GM21825 (cell line): ENCODE measurements at regions not wholly inside any gene's neighbourhood (a gene's known extent, or its start where the extent isn't known, plus 50 kb on each side); places are given as distances from the start of the nearest gene placed in this dataset.
A peak's percentile ranks its signal among the peaks of the same experiment; 100 is the strongest.
"Not testable (repeated sequence)": the region's sequence is repeated elsewhere in the genome, so short reads cannot be mapped to it uniquely, and the experiment has no call there.

Experiments
- ATAC-seq: cut with Tn5 transposase; IDR thresholded peaks from one replicate; pipeline ENCODE4 v1.9.1; 2021; ENCODE audit warnings: mild to moderate bottlenecking, moderate library complexity; ENCODE audit not compliant: unreplicated experiment

DNA sequence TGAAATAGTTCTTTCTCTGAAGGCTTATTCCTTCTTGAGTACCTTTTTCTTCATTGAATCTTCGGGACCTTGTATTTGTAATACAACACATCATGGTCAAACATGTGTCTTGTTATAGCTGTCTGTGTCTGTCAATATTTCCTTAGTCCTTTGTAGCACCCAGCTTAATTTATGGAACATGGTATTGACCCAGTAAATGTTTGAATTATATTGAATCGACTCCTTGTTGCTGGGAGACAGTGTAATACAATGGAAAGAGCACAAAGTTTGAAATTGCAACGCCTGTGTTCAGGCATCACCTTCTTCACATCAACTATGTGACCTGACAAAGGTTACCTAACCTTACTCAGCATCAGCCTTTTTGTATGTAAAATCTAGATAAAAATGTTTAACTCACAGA is 267.2 kb upstream of the CYRIA start:
- ATAC-seq = no peak

GRCh38 chr2:16931441-16931840 is 265.8 kb upstream of the CYRIA start:
- no peak for ATAC-seq

- no peak for ATAC-seq
Observed at GRCh38 chr2:16927398-16927797, 261.8 kb upstream of the CYRIA start.

- ATAC-seq = no peak
Observed at GRCh38 chr2:16925145-16925544, 259.5 kb upstream of the CYRIA start.

DNA sequence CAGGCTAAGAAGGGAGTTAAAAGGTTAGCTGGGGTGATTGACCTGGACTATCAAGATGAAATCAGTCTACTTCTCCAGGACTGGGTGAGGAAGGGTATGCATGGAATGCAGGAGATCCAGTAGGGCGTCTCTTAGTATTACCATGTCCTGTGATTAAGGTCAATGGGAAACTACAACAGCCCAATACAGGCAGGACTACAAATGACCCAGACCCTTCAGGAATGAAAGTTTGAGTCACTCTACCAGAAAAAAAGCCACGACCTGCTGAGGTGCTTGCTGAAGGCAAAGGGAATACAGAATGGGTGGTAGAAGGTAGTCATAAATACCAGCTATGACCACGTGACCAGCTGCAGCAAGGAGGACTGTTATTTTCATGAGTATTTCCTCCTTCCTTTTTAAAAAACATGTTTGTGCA is 249.7 kb upstream of the CYRIA start:
- not testable (repeated sequence) for ATAC-seq

DNA sequence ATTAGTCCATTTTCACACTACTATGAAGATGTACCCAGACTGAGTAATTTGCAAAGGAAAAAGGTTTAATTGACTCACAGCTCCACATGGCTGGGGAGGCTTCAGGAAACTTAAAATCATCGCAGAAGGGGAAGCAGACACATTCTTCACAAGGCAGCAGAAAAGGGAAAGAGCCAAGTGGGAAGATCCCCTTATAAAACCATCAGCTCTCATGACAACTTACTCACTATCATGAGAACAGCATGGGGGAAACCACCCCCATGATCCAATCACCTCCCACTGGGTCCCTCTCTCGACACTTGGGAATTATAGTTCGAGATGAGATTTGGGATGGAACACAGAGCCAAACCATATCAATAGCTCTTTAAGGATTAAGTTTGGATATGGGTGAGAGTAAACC is 246.1 kb upstream of the CYRIA start:
- ATAC-seq = no peak

DNA sequence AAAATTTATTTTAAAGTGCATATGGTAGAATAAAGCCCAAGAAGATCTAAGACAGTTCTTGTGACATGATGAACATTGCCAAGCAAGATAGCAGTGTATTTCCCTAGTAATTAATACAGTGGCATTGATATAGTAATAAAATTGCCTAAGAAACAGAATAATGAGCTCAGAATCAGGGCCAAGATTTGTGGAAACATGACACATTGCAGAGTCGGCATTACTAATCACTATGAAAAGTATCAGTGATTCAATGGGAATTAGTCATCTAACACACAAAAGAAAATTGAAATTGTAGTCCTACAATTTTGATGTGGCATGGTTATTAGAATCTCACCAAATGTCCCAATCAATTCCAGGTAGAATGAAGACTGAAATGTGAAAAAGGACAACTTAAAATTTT is 243.0 kb upstream of the CYRIA start:
- no peak for ATAC-seq

- no peak for ATAC-seq
Observed at GRCh38 chr2:16907645-16908282, 242.1 kb upstream of the CYRIA start.

DNA sequence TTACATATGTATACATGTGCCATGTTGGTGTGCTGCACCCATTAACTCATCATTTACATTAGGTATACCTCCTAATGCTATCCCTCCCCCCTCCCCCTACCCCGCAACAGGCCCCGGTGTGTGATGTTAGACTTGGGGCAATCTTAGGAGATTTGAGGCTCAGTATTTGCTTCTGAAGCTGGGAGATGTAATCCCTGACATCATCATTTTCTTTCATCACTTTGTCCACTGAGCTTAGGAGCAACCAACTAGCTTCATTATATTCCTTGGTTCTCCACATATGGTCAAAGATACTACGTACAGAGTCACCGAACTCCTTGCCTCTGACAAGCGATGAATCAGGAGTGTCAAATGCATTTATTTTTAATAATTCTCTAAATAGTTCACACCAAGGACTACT is 239.7 kb upstream of the CYRIA start:
- not testable (repeated sequence) for ATAC-seq

DNA sequence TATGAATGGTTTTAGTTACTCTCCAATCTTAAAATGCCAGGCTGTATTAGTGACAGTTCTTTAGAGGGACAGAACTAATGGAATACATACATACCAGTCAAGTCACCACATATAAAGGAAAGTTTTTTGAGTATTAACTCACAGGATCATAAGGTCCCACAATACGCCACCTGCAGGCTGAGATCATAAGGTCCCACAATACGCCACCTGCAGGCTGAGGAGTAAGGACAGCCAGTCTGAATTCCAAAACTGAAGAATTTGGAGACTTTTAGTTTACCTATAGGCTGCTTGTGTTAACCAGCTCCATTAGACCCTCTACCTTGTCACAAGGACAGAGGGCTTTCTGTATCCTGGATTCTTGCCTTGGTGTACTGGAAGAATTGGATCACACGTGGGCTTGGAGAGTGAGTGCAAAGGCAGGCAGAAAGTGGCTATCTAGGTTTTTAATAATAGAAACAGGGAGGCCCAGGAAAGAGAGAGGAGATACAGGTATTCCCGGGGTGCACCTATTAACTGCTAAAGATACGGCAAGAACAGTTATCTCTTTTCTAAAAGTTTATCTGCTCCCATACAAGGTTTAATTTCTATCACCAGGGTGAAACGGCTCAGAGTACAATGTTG is 234.9 kb upstream of the CYRIA start:
- ATAC-seq = peak; percentile 69

DNA sequence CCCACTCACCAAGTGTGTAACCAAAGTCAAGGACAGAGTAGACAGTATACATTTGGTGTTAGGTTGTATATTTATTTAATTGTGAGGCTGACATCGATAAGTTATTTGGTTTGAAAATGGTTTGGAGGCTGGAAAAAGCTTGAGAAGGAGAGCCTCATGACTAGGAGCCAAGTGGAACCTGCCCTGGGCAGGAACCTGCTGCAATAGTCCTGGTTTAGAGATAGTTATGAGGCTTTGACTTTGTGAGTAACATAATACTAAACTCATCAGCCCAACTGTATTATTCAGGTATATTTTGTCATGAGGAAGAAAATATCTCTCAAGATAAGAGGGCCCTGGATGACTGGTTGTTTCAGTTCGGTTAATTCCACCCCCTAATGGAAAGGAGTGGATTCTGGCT is 234.3 kb upstream of the CYRIA start:
- ATAC-seq = no peak

- ATAC-seq = no peak
Observed at GRCh38 chr2:16890081-16890480, 224.4 kb upstream of the CYRIA start.

GRCh38 chr2:16885027-16885426 is 219.4 kb upstream of the CYRIA start:
- no peak for ATAC-seq

GRCh38 chr2:16882706-16883105 is 217.1 kb upstream of the CYRIA start:
- ATAC-seq = no peak

- no peak for ATAC-seq
Observed at GRCh38 chr2:16881122-16881521, 215.5 kb upstream of the CYRIA start.

- no peak for ATAC-seq
Observed at GRCh38 chr2:16871411-16871810, 205.8 kb upstream of the CYRIA start.

DNA sequence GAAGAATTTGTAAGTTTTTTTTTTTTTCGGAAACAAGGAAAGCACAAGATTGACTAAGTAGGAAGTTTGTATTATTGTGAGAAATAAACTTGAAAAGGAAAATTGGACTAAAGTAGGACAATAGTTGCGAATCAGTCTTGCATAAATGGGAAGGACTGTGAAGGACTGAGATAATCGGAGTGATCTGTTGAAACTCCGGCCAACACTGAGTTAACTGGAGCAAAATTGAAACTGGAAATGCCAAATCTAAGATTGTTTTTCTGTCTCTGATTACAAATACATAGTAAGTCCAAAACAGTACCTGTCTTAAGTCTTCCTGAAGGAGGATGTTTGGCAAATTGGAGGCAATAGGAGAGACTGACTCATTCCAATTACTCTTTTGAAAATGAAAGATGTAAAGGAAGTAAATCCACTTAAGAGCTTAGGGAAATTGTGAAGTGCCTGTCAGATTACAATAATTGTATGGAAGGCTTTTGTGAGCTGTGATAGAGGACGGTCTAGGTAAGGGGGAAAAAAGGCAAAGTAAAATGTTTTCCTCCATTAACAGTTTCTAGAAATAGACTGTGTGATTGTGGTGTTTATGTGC is 204.9 kb upstream of the CYRIA start:
- ATAC-seq = no peak

- ATAC-seq = no peak
Observed at GRCh38 chr2:16869711-16870110, 204.1 kb upstream of the CYRIA start.

GRCh38 chr2:16862471-16862870 is 196.8 kb upstream of the CYRIA start:
- ATAC-seq = no peak

DNA sequence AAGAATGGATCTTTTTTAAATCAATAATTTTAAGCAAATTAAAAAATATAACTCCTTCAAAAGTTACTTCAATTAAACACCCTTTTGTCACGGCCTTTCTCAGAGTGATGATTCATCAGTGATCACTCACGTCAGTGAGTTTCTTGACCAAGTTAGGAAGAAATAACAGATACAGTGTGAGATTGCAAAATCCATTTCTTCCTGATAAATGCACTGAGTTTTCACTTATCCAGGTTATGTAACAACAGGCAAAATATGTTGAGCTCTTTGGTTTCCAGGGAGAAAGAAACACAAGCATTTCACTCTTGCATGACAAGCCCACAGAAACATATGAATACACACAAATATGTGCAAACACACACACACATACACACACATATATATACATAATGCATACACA is 195.9 kb upstream of the CYRIA start:
- ATAC-seq = no peak

- ATAC-seq = no peak
Observed at GRCh38 chr2:16861111-16861510, 195.5 kb upstream of the CYRIA start.

GRCh38 chr2:16860627-16861026 is 195.0 kb upstream of the CYRIA start:
- ATAC-seq = no peak

GRCh38 chr2:16855183-16855582 is 189.5 kb upstream of the CYRIA start:
- ATAC-seq = no peak
